Urothelium cell line (cell line): ENCODE measurements at regions not wholly inside any gene's neighbourhood (a gene's known extent, or its start where the extent isn't known, plus 50 kb on each side); places are given as distances from the start of the nearest gene placed in this dataset.
"Not testable (repeated sequence)": the region's sequence is repeated elsewhere in the genome, so short reads cannot be mapped to it uniquely, and the experiment has no call there.

Experiments
- DNase-seq: peaks from one replicate; pipeline ENCODE4 v3.0.0; 2011; ENCODE audit warnings: low spot score, mixed read lengths
- FAIRE-seq: peaks from 2 replicates; lab custom pipeline; 2011; peaks lifted over from hg19 to GRCh38; lab: Jason Lieb, UNC

GRCh38 chr12:28770322-28770721 lies 378.8 kb upstream of the FAR2 start:
- FAIRE-seq (no peak), DNase-seq (no peak)

GRCh38 chr12:28771968-28772367 lies 377.1 kb upstream of the FAR2 start:
- no peak for FAIRE-seq
- DNase-seq, result no peak

GRCh38 chr12:28775556-28775955 lies 373.5 kb upstream of the FAR2 start:
- no peak for DNase-seq
- no peak for FAIRE-seq

- DNase-seq, result no peak
- no peak for FAIRE-seq
These were observed 372.9 kb upstream of the FAR2 start for GRCh38 chr12:28776220-28776619.

GRCh38 chr12:28776913-28777422 lies 372.1 kb upstream of the FAR2 start:
- FAIRE-seq (no peak), DNase-seq (no peak)

- DNase-seq (no peak), FAIRE-seq (no peak)
These were observed 371.3 kb upstream of the FAR2 start for GRCh38 chr12:28777603-28778365.

GRCh38 chr12:28780096-28780495 lies 369.0 kb upstream of the FAR2 start:
- no peak for FAIRE-seq
- DNase-seq, result peak; percentile 65

- no peak for FAIRE-seq
- DNase-seq, result no peak
These were observed 368.1 kb upstream of the FAR2 start for GRCh38 chr12:28780960-28781359.

GRCh38 chr12:28781671-28782652 lies 367.1 kb upstream of the FAR2 start:
- DNase-seq (no peak), FAIRE-seq (no peak)

- DNase-seq, result no peak
- no peak for FAIRE-seq
These were observed 366.3 kb upstream of the FAR2 start for GRCh38 chr12:28782812-28783211.

- no peak for DNase-seq
- no peak for FAIRE-seq
These were observed 361.9 kb upstream of the FAR2 start for GRCh38 chr12:28787151-28787550.

- FAIRE-seq, DNase-seq: not testable (repeated sequence)
These were observed 360.8 kb upstream of the FAR2 start for GRCh38 chr12:28788256-28788655.

- FAIRE-seq, result no peak
- no peak for DNase-seq
These were observed 355.4 kb upstream of the FAR2 start for GRCh38 chr12:28793581-28794151.

- no peak for FAIRE-seq
- no peak for DNase-seq
These were observed 354.9 kb upstream of the FAR2 start for GRCh38 chr12:28794211-28794610.

- FAIRE-seq, result no peak
- no peak for DNase-seq
These were observed 354.3 kb upstream of the FAR2 start for GRCh38 chr12:28794786-28795185.

GRCh38 chr12:28795311-28795710 lies 353.8 kb upstream of the FAR2 start:
- FAIRE-seq (no peak), DNase-seq (no peak)

- no peak for FAIRE-seq
- no peak for DNase-seq
These were observed 349.7 kb upstream of the FAR2 start for GRCh38 chr12:28799348-28799747.

GRCh38 chr12:28800129-28800528 lies 348.9 kb upstream of the FAR2 start:
- no peak for FAIRE-seq

GRCh38 chr12:28802706-28803438 lies 346.2 kb upstream of the FAR2 start:
- DNase-seq (no peak), FAIRE-seq (no peak)

More at GRCh38 chr12:28800129-28800528, 348.9 kb upstream of the FAR2 start:
- no peak for DNase-seq

- DNase-seq (no peak), FAIRE-seq (no peak)
These were observed 341.5 kb upstream of the FAR2 start for GRCh38 chr12:28807535-28807934.

- no peak for FAIRE-seq
- DNase-seq, result no peak
These were observed 337.6 kb upstream of the FAR2 start for GRCh38 chr12:28811457-28811856.
